H9 (cell line): ENCODE measurements at regions not wholly inside any gene's neighbourhood (a gene's known extent, or its start where the extent isn't known, plus 50 kb on each side); places are given as distances from the start of the nearest gene placed in this dataset.
A peak's percentile ranks its signal among the peaks of the same experiment; 100 is the strongest.

ENCODE experiments used
- DNase-seq: peaks from one replicate; pipeline ENCODE4 v3.0.0-alpha.2; 2017
- H2AFZ ChIP-seq: one replicate; pipeline ENCODE4 v1.6.1; 2013; ENCODE audit warnings: mild to moderate bottlenecking, low read length, control low read depth, moderate library complexity
- H2AK5ac ChIP-seq: 2 replicates; pipeline ENCODE4 v1.6.1; 2013; ENCODE audit warnings: low read length, control low read depth, mixed read lengths; ENCODE audit not compliant: insufficient read length
- H2BK120ac ChIP-seq: one replicate; pipeline ENCODE4 v1.6.1; 2013; ENCODE audit warnings: low read depth, mild to moderate bottlenecking, low read length, control low read depth, inconsistent platforms; ENCODE audit not compliant: poor library complexity, severe bottlenecking
- H2BK12ac ChIP-seq: 2 replicates; pipeline ENCODE4 v1.6.1; 2013; ENCODE audit warnings: low read length, control low read depth, mixed read lengths, low read depth; ENCODE audit not compliant: insufficient read length
- H2BK15ac ChIP-seq: 2 replicates; pipeline ENCODE4 v1.6.1; 2013; ENCODE audit warnings: low read depth, low read length, control low read depth
- H2BK20ac ChIP-seq: one replicate; pipeline ENCODE4 v1.6.1; 2013; ENCODE audit warnings: low read depth, mild to moderate bottlenecking, low read length, control low read depth, inconsistent platforms; ENCODE audit not compliant: poor library complexity, severe bottlenecking
- H2BK5ac ChIP-seq: 2 replicates; pipeline ENCODE4 v1.6.1; 2013; ENCODE audit warnings: low read length, control low read depth, mixed read lengths; ENCODE audit not compliant: insufficient read length
- H3K14ac ChIP-seq: 2 replicates; pipeline ENCODE4 v1.6.1; 2013; ENCODE audit warnings: low read length, control low read depth; ENCODE audit not compliant: insufficient read depth
- H3K18ac ChIP-seq: 2 replicates; pipeline ENCODE4 v1.6.1; 2013; ENCODE audit warnings: low read depth, mild to moderate bottlenecking, mixed read lengths, low read length, control low read depth; ENCODE audit not compliant: insufficient read length
- H3K23ac ChIP-seq: 2 replicates; pipeline ENCODE4 v1.6.1; 2013; ENCODE audit warnings: low read length, control low read depth, mixed read lengths, low read depth; ENCODE audit not compliant: insufficient read length
- H3K23me2 ChIP-seq: 2 replicates; pipeline ENCODE4 v1.6.1; 2013; ENCODE audit warnings: low read depth, mild to moderate bottlenecking, mixed read lengths, low read length, control low read depth; ENCODE audit not compliant: insufficient read length, poor library complexity, severe bottlenecking
- H3K27ac ChIP-seq: 2 replicates; pipeline ENCODE4 v1.5.1; 2013; ENCODE audit warnings: low read length, control low read depth, mixed read lengths, low read depth; ENCODE audit not compliant: insufficient read length
- H3K27me3 ChIP-seq: 2 replicates; pipeline ENCODE4 v1.6.1; 2013; ENCODE audit warnings: low read length, control low read depth, inconsistent platforms; ENCODE audit not compliant: insufficient read depth
- H3K4ac ChIP-seq: 2 replicates; pipeline ENCODE4 v1.6.1; 2013; ENCODE audit warnings: low read depth, mild to moderate bottlenecking, control low read depth, inconsistent platforms, low read length, moderate library complexity
- H3K4me1 ChIP-seq: 2 replicates; pipeline ENCODE4 v1.6.1; 2013; ENCODE audit warnings: low read length, control low read depth, inconsistent platforms; ENCODE audit not compliant: insufficient read depth
- H3K4me2 ChIP-seq: 2 replicates; pipeline ENCODE4 v1.6.1; 2013; ENCODE audit warnings: low read length, control low read depth, mixed read lengths; ENCODE audit not compliant: insufficient read length, insufficient read depth
- H3K56ac ChIP-seq: 2 replicates; pipeline ENCODE4 v1.6.1; 2013; ENCODE audit warnings: low read depth, mild to moderate bottlenecking, mixed read lengths, low read length, control low read depth; ENCODE audit not compliant: insufficient read length
- H3K79me1 ChIP-seq: 2 replicates; pipeline ENCODE4 v1.6.1; 2013; ENCODE audit warnings: low read depth, mild to moderate bottlenecking, moderate library complexity, low read length, control low read depth, inconsistent platforms; ENCODE audit not compliant: insufficient read depth, poor library complexity, severe bottlenecking
- H3K79me2 ChIP-seq: 2 replicates; pipeline ENCODE4 v1.6.1; 2013; ENCODE audit warnings: low read length, control low read depth, inconsistent platforms; ENCODE audit not compliant: insufficient read depth
- H3K9ac ChIP-seq: 2 replicates; pipeline ENCODE4 v1.6.1; 2013; ENCODE audit warnings: low read length, control low read depth, mixed read lengths; ENCODE audit not compliant: insufficient read length; ENCODE audit errors: extremely low read depth
- H3K9me3 ChIP-seq: one replicate; pipeline ENCODE4 v1.6.1; 2013; ENCODE audit warnings: low read depth, low read length, inconsistent platforms; ENCODE audit not compliant: control insufficient read depth
- H3T11ph ChIP-seq: one replicate; pipeline ENCODE4 v1.6.1; 2013; ENCODE audit warnings: mild to moderate bottlenecking, low read length, control low read depth, inconsistent platforms
- H4K20me1 ChIP-seq: one replicate; pipeline ENCODE4 v1.6.1; 2013; ENCODE audit not compliant: control insufficient read depth, insufficient read length, insufficient read depth
- H4K5ac ChIP-seq: 2 replicates; pipeline ENCODE4 v1.6.1; 2013; ENCODE audit warnings: low read depth, mild to moderate bottlenecking, mixed read lengths, low read length, control low read depth; ENCODE audit not compliant: insufficient read length
- H4K8ac ChIP-seq: replicated peaks from 2 replicates; pipeline ENCODE4 v1.6.1; 2013; ENCODE audit warnings: low read length, control low read depth, mixed read lengths, low read depth; ENCODE audit not compliant: insufficient read length
- H4K91ac ChIP-seq: 2 replicates; pipeline ENCODE4 v1.6.1; 2013; ENCODE audit warnings: low read depth, mild to moderate bottlenecking, moderate library complexity, mixed read lengths, low read length, control low read depth; ENCODE audit not compliant: insufficient read length
- H3K27ac Mint-ChIP-seq, 3 experiments: 2 replicates in 2 of 3; 3 replicates in 1 of 3; pipeline ENCODE4 v1.8.0; 2020 to 2021; ENCODE audit warnings: mixed read lengths in 3 of 3, mild to moderate bottlenecking in 1 of 3, moderate library complexity in 1 of 3
- H3K27me3 Mint-ChIP-seq: 2 replicates; pipeline ENCODE4 v1.8.0; 2021; ENCODE audit warnings: low read depth, mild to moderate bottlenecking, moderate library complexity, mixed read lengths
- H3K36me3 Mint-ChIP-seq, 3 experiments: 2 replicates in 2 of 3; 3 replicates in 1 of 3; pipeline ENCODE4 v1.8.0; 2020 to 2021; ENCODE audit warnings: low read depth in 3 of 3, mixed read lengths in 3 of 3; ENCODE audit not compliant: insufficient read depth in 1 of 3
- H3K4me1 Mint-ChIP-seq, 2 experiments: 2 replicates each; pipeline ENCODE4 v1.8.0; 2020; ENCODE audit warnings: mixed read lengths in 2 of 2
- H3K4me3 Mint-ChIP-seq, 2 experiments: 2 replicates in 1 of 2; 3 replicates in 1 of 2; pipeline ENCODE4 v1.8.0; 2020 to 2021; ENCODE audit warnings: mild to moderate bottlenecking in 2 of 2, mixed read lengths in 2 of 2, moderate library complexity in 1 of 2
- H3K9me3 Mint-ChIP-seq, 2 experiments: 2 replicates in 1 of 2; 3 replicates in 1 of 2; pipeline ENCODE4 v1.8.0; 2020; ENCODE audit warnings: mild to moderate bottlenecking in 2 of 2, mixed read lengths in 2 of 2, moderate library complexity in 1 of 2
- CTCF ChIP-seq: fragments of 200-600 bp; sonication (generic); conservative IDR thresholded peaks from 3 replicates; pipeline ENCODE4 v1.8.0; 2021; ENCODE audit warnings: antibody characterized with exemption, mild to moderate bottlenecking
- whole genome bisulfite sequencing: extraction: QIAGEN DNeasy Blood & Tissue Kit; methylation state at CpG from one replicate; pipeline ENCODE4 v1.1.7; 2013; ENCODE audit warnings: missing lambda C conversion rate, low lambda C conversion rate, mixed read lengths; ENCODE audit not compliant: insufficient read length; ENCODE audit errors: extremely low coverage; 5-methylcytosine and 5-hydroxymethylcytosine counted together

GRCh38 chr3:80753021-80753420, 985.2 kb upstream of the ROBO1 start:
- Mint-ChIP-seq H3K4me1 (peaks cover 22% of the 10 kb centered on the region in 2 experiments), H3K36me3 (no peaks in the 10 kb centered on the region; a peak in 1 of 7 replicates), H3K27me3 (no peaks in the 10 kb centered on the region), H3K9me3 (no peaks in the 10 kb centered on the region), H3K4me3 (no peak overlapping the region), H3K27ac (no peak overlapping the region)
- H3K79me2 ChIP-seq: no peaks in the 10 kb centered on the region
- no peak overlapping the region for H3K56ac ChIP-seq
- no peak overlapping the region for H2AFZ ChIP-seq
- no peak overlapping the region for H3T11ph ChIP-seq
- H3K4me2 ChIP-seq: no peak overlapping the region
- no peaks in the 10 kb centered on the region for H3K9me3 ChIP-seq
- DNase-seq: no peak
- no peaks in the 10 kb centered on the region for H4K20me1 ChIP-seq
- no peaks in the 10 kb centered on the region; the same call in 1 of the 2 replicates for H3K4me1 ChIP-seq
- no peak overlapping the region for H2AK5ac ChIP-seq
- no peaks in the 10 kb centered on the region for H3K79me1 ChIP-seq
- 0 out of 2 replicates have a peak overlapping the region, but pooled peaks have one; percentile 37 for H2BK15ac ChIP-seq
- H2BK20ac ChIP-seq: no peak overlapping the region
- H4K5ac ChIP-seq: no peak overlapping the region
- no peak for TF ChIP-seq CTCF
- H3K14ac ChIP-seq: no peak overlapping the region
- no peak overlapping the region for H2BK5ac ChIP-seq
- H4K91ac ChIP-seq: no peak overlapping the region
- H3K27me3 ChIP-seq: no peaks in the 10 kb centered on the region
- H3K18ac ChIP-seq: no peak overlapping the region
- H3K23ac ChIP-seq: no peak overlapping the region
- no peak overlapping the region for H3K27ac ChIP-seq
- H3K9ac ChIP-seq: no peak overlapping the region
- H4K8ac ChIP-seq: no peak overlapping the region
- H3K23me2 ChIP-seq: no peaks in the 10 kb centered on the region
- no CpG with 5 or more reads among the region's 4 CpGs for WGBS
- H2BK120ac ChIP-seq: no peak overlapping the region
- no peak overlapping the region for H2BK12ac ChIP-seq
- H3K4ac ChIP-seq: no peak overlapping the region
